Adrenal gland (tissue), 9 donors: ENCODE measurements at regions not wholly inside any gene's neighbourhood (a gene's known extent, or its start where the extent isn't known, plus 50 kb on each side); places are given as distances from the start of the nearest gene placed in this dataset.

Source experiments
- DNase-seq, 7 donors: peaks; one replicate each; pipeline ENCODE4 v3.0.0-alpha.2; 2019 to 2020
- H3K27ac ChIP-seq, 5 donors: fragments of 200-600 bp; sonication (generic) in 4 of 5; 1 replicate in 3 of 5; 2 replicates in 2 of 5; pipeline versions ENCODE4 v1.5.1 to v1.8.0; 2016 to 2020; ENCODE audit warnings: mild to moderate bottlenecking in 1 of 5
- H3K27me3 ChIP-seq: fragments of 200-600 bp; 2 replicates; pipeline ENCODE4 v1.8.0; 2021
- H3K36me3 ChIP-seq, 2 donors: fragments of 200-600 bp; replicated peaks in 1 of 2; 1 replicate in 1 of 2; 2 replicates in 1 of 2; pipeline versions ENCODE4 v1.5.1 to v1.8.0; 2018 to 2022
- H3K4me1 ChIP-seq, 2 donors: fragments of 200-600 bp; replicated peaks in 1 of 2; 1 replicate in 1 of 2; 2 replicates in 1 of 2; pipeline versions ENCODE4 v1.5.1 to v1.8.0; 2018 to 2021
- H3K4me3 ChIP-seq, 4 donors: fragments of 200-600 bp; sonication (generic) in 3 of 4; one replicate each; pipeline ENCODE4 v1.5.1; 2016 to 2018
- H3K9me3 ChIP-seq, 3 donors: fragments of 200-600 bp; sonication (generic) in 1 of 3; replicated peaks in 1 of 3; 1 replicate in 2 of 3; 2 replicates in 1 of 3; pipeline versions ENCODE4 v1.5.1 to v1.8.0; 2016 to 2021
- CTCF ChIP-seq, 6 experiments: fragments of 450-650 bp in 4 of 6; fragments of 200-600 bp in 2 of 6; sonication (generic) in 1 of 6; IDR thresholded peaks; 1 replicate in 5 of 6; 2 replicates in 1 of 6; pipeline versions ENCODE4 v1.5.1 to v1.8.0; 2016 to 2021; ENCODE audit warnings: antibody characterized with exemption in 6 of 6, mild to moderate bottlenecking in 2 of 6, moderate library complexity in 1 of 6
- POLR2A ChIP-seq, 2 donors: fragments of 450-650 bp; IDR thresholded peaks; one replicate each; pipeline ENCODE4 v1.6.1; 2017; ENCODE audit warnings: antibody characterized with exemption in 2 of 2, mild to moderate bottlenecking in 2 of 2, moderate library complexity in 1 of 2
- WGBS, 4 donors: extraction: QIAGEN DNeasy Blood & Tissue Kit in 2 of 4; methylation state at CpG; one replicate each; pipeline versions ENCODE4 v1.1.5 to v1.1.7; 2013 to 2017; 5-methylcytosine and 5-hydroxymethylcytosine counted together
- intact Hi-C, 2 donors: fragments of 100-400 bp; cut with DNase I; formaldehyde crosslinking; loops; one replicate each; pipeline versions ENCODE4 v1.14.1 to v1.15.0; 2022 to 2023
- donor health status: healthy with polysubstance abuse.
- donor health status: Bipolar disorder and iron deficiency.
- donor health status: DM: yes; HTN: yes; CAD: no.
- donor health status: DM: no; HTN: no; CAD: no.
- donor health status: DM: no; HTN: no; CAD: no.

DNA sequence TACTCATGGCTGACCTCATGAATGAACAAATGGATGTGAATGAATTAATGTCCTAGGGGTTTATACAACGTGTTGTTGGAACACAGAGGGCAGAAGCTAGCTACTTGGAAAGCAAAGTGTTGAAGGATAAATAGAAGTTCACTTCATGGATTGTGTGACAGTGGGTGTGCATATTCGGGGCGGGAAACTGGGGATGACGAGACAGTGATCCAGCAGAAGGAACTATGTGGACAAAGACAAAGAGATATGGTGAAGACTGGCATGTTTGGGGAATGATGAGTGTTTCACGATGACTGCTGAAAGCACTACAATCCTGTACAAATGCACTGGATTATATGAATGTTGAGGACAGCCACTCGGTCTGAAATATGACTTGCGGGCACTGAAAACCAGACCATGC lies 250.5 kb upstream of the C16orf82 start:
- DNase-seq = no peak
- TF ChIP-seq POLR2A (IDR thresholded peaks at IDR 0.05) (no peak), CTCF (IDR thresholded peaks at IDR 0.05) (no peak)
- no peaks in the 10 kb centered on the region for H3K4me1 ChIP-seq
- no peak overlapping the region for H3K4me3 ChIP-seq
- WGBS, 4 donors = 61 to 75% (median 69%) methylated on average over 7 of the region's 7 CpGs
- H3K27me3 ChIP-seq = peaks cover 8% of the 10 kb centered on the region
- intact Hi-C loops = no loop called here
- no peak overlapping the region for H3K27ac ChIP-seq
- no peaks in the 10 kb centered on the region for H3K9me3 ChIP-seq
- H3K36me3 ChIP-seq = no peaks in the 10 kb centered on the region

DNA sequence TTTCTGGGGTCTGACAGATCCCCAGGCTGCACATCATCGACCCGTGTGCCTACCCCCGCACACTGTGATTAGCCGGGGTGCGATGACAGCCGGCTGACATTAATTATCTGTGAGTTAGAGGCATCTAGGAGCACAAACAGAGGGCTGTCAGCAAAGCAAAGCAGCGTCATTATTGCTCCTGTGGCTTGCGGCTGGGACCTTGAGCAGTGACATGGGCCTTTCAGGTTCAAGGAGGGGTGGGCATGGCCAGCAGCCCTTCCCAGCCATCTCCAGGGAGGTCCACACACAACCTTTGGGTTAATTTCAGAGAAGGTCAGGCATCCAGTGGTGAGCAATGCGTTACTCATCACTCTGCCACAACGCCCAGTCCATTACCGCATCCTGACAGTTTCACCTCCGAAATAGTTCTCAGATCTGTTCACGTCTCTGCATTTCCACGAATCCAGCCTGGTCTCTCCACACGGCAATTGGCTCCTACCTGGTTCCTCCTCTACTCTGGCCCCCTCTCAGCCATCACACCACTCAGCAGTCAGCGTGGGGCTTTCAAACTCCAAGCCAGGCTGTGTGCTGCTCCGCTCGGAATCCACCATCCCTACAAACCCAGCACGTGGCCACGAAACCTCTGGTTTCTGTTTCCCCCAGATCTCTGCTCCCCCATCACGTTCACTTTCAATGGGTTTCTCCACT lies 249.7 kb upstream of the C16orf82 start:
- Histone ChIP-seq H3K36me3 (no peaks in the 10 kb centered on the region), H3K9me3 (no peaks in the 10 kb centered on the region), H3K27me3 (peaks cover 8% of the 10 kb centered on the region), H3K27ac (no peak overlapping the region), H3K4me3 (no peak overlapping the region), H3K4me1 (no peaks in the 10 kb centered on the region)
- 41 to 61% (median 46%) methylated on average over 10 to 21 of the region's 21 CpGs for WGBS, 4 donors
- intact Hi-C loops = no loop called here
- no peak for TF ChIP-seq CTCF (IDR thresholded peaks at IDR 0.05)
- TF ChIP-seq POLR2A (IDR thresholded peaks at IDR 0.05) = no peak
- no peak for DNase-seq

DNA sequence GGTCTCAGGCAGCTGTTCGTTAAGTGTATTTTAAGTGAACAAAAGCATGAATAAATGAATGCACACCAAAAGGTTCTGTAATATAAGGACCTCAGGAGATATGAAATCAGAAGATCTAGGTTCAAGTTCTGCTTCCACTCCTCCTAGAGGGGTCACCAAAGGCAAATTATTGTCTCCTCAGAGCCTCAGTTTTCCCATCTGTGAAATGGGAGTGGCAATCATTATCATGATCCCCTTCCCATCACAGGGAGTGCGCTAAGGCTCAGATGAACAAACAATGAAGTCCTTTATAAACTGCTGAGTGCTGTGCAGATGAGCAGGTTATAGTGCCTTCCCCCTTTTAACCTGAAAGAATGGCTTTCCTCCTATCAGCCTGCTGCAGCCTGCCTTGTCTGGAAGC lies 248.3 kb upstream of the C16orf82 start:
- Histone ChIP-seq H3K9me3 (no peaks in the 10 kb centered on the region), H3K4me1 (no peaks in the 10 kb centered on the region), H3K36me3 (no peaks in the 10 kb centered on the region), H3K27me3 (peaks cover 8% of the 10 kb centered on the region), H3K4me3 (no peak overlapping the region), H3K27ac (no peak overlapping the region)
- DNase-seq = no peak
- WGBS, 4 donors = 81 to 87% (median 83%) methylated on average over 2 of the region's 2 CpGs
- intact Hi-C loops = no loop called here
- no peak for TF ChIP-seq POLR2A (IDR thresholded peaks at IDR 0.05)
- TF ChIP-seq CTCF (IDR thresholded peaks at IDR 0.05) = no peak

GRCh38 chr16:26824469-26824868 lies 242.3 kb upstream of the C16orf82 start:
- Histone ChIP-seq H3K36me3 (no peaks in the 10 kb centered on the region), H3K9me3 (no peaks in the 10 kb centered on the region), H3K27ac (no peak overlapping the region), H3K4me3 (no peak overlapping the region), H3K4me1 (no peaks in the 10 kb centered on the region), H3K27me3 (peaks cover 8% of the 10 kb centered on the region)
- TF ChIP-seq CTCF (IDR thresholded peaks at IDR 0.05) (no peak), POLR2A (IDR thresholded peaks at IDR 0.05) (no peak)
- intact Hi-C loops = no loop called here
- DNase-seq = no peak
- WGBS, 4 donors = 69 to 78% (median 73%) methylated on average over 7 to 9 of the region's 9 CpGs
